Keratinocyte (primary cell): ENCODE measurements at regions not wholly inside any gene's neighbourhood (a gene's known extent, or its start where the extent isn't known, plus 50 kb on each side); places are given as distances from the start of the nearest gene placed in this dataset.

ENCODE experiments used
- CTCF ChIP-seq, 3 experiments: IDR thresholded peaks in 1 of 3; conservative IDR thresholded peaks in 1 of 3; optimal IDR thresholded peaks in 1 of 3; 2 replicates in 2 of 3; 3 replicates in 1 of 3; pipeline versions ENCODE3 to v1.5.1; 2011; ENCODE audit warnings: low read length in 3 of 3, mild to moderate bottlenecking in 3 of 3, moderate library complexity in 2 of 3, control low read depth in 1 of 3, inconsistent platforms in 1 of 3; ENCODE audit not compliant: insufficient read depth in 2 of 3; ENCODE audit errors: extremely low read depth in 1 of 3
- EZH2 ChIP-seq: IDR thresholded peaks from one replicate; pipeline ENCODE4 v1.6.1; 2012; ENCODE audit warnings: inconsistent platforms, mild to moderate bottlenecking, low read length, moderate library complexity

DNA sequence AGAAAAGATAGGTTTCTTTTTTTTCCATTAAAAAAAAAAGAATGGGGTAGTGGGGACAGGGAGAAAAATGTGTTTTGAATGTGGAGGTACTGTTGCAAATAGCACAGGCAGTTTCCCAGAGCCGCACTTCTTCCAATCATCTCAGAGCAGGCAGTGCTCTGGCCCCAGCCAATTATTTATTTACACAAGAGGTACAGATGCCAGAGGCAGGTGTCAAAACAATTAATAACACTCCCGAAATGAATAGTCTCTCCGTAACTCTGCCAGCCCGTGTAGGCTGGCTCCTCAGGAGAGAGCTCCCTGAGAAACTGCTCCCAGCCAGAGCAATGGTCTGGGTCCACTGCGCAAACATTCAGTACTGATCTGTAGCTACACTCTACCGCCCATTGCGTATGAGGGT, 130.8 kb upstream of the IL1RAPL2 start:
- TF ChIP-seq CTCF (optimal IDR thresholded peaks at IDR 0.05 in 1 of 3, IDR thresholded peaks at IDR 0.05 in 1 of 3, conservative IDR thresholded peaks at IDR 0.05 in 1 of 3; ENCODE audit: extremely low read depth in 1 of 3, insufficient read depth in 2 of 3, low read length in 3 of 3) (no peak), EZH2 (no peak)
